Progenitor cell of endocrine pancreas (in vitro differentiated cells): ENCODE measurements at regions not wholly inside any gene's neighbourhood (a gene's known extent, or its start where the extent isn't known, plus 50 kb on each side); places are given as distances from the start of the nearest gene placed in this dataset.

Source experiments
- DNase-seq: peaks from one replicate; pipeline ENCODE4 v3.0.0; 2021; ENCODE audit warnings: low spot score; ENCODE audit not compliant: unreplicated experiment
- H3K27ac Mint-ChIP-seq: 2 replicates; pipeline ENCODE4 v1.8.0; 2021; ENCODE audit warnings: mild to moderate bottlenecking, moderate library complexity, mixed read lengths
- H3K27me3 Mint-ChIP-seq: 2 replicates; pipeline ENCODE4 v1.8.0; 2021; ENCODE audit warnings: mixed read lengths
- H3K36me3 Mint-ChIP-seq: 2 replicates; pipeline ENCODE4 v1.8.0; 2022; ENCODE audit warnings: mixed read lengths; ENCODE audit not compliant: insufficient read depth
- H3K4me1 Mint-ChIP-seq: 2 replicates; pipeline ENCODE4 v1.8.0; 2021; ENCODE audit warnings: low read depth, mixed read lengths
- H3K4me3 Mint-ChIP-seq: 2 replicates; pipeline ENCODE4 v1.8.0; 2021; ENCODE audit warnings: low read depth, mild to moderate bottlenecking, moderate library complexity, mixed read lengths
- H3K9me3 Mint-ChIP-seq: 2 replicates; pipeline ENCODE4 v1.8.0; 2021; ENCODE audit warnings: low read depth, mixed read lengths
- CTCF ChIP-seq: fragments of 200-600 bp; sonication (generic); IDR thresholded peaks from one replicate; pipeline ENCODE4 v1.5.0; 2021; ENCODE audit warnings: antibody characterized with exemption, mild to moderate bottlenecking; ENCODE audit not compliant: unreplicated experiment

- Mint-ChIP-seq H3K27me3 (no peaks in the 10 kb centered on the region), H3K4me1 (no peaks in the 10 kb centered on the region), H3K9me3 (no peaks in the 10 kb centered on the region), H3K4me3 (no peak overlapping the region), H3K27ac (no peak overlapping the region), H3K36me3 (no peaks in the 10 kb centered on the region)
- TF ChIP-seq CTCF: no peak
- DNase-seq: no peak
These were observed 191.4 kb upstream of the CDYL start for GRCh38 chr6:4584801-4585200.

DNA sequence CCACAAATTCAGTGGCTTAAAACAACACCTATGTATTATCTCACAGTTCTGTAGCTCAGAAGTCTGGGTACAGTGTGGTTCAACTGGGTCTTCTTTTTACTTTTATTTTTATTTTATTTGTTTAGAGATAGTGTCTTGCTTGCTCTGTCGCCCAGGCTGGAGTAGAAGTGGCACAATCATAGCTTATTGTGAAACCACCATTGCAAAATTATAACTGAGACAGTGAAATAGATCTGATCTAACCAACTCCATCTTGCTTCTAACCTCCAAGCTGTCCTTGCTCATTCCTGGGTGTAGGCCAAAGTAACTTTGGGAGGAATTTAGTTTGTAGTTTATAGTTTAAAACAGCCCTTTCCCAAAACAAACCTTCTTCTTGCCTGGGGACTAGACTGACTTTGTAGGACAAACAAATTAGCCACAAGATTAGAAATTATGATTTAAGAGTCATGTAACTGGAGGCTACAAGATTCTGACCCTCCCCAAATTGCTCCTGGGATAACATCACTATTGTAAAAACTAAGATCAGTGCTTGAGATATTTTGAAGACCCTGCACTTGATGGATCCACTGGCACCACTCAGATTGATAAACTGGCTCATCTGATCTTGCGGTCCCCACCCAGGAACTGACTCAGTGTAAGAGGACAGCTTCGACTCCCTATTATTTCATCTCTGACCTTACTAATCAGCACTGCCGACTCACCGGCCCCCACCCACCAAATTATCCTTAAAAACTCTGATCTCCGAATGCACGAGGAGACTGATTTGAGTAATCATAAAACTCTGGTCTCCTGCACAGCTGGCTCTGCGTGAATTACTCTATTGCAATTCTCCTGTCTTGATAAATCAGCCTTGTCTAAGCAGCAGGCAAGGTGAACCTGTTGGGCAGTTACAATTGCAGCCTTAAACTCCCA is 193.4 kb upstream of the CDYL start:
- H3K36me3 Mint-ChIP-seq: no peaks in the 10 kb centered on the region
- H3K27ac Mint-ChIP-seq: peak overlapping the region; percentile 69
- no peak for TF ChIP-seq CTCF
- no peaks in the 10 kb centered on the region for H3K9me3 Mint-ChIP-seq
- no peaks in the 10 kb centered on the region for H3K27me3 Mint-ChIP-seq
- H3K4me3 Mint-ChIP-seq: no peak overlapping the region
- H3K4me1 Mint-ChIP-seq: no peaks in the 10 kb centered on the region
- no peak for DNase-seq

DNA sequence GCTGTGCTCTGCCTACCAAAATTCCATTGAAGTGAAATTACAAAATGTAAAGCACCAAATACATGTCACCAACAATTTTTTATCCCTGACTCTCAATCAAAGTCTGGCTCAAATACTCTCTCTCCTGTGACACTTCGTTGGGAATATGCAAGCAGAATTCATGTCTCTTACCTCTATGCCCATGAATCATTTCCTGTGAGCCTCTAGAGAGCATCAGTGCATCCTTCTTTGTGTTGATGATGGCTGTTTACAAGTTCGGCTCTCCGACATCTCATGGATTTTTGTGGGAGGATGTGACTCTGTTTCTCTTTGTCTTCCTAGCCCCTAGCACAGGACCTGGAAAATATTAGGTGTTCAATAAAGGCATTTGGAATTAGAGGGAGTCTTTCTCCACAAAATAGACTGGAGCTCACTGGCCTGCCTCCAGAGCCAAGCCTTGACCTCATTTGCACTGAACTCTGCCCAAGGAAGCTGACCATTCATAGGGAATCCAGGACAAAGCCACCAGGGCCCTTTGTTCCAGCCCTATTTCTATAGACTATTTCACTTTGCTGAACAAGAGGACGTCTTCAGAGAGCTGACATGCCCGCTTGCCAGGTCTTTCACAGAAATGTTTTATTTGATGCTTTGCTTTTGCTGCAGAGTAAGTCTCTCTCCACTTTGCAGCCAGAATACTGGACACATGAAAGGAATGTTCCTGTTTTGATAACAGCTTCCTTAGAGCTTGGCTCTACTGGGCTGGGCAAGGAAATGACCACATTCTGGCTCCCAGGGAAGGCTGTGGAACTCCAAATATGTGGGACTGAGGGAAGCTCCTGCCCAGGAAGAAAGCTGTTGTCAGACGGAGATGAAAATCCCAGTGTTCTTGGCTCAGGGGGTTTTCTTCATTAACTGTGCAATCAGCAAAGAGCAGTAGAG is 194.5 kb upstream of the CDYL start:
- Mint-ChIP-seq H3K9me3 (no peaks in the 10 kb centered on the region), H3K27ac (peak overlapping the region; percentile 69), H3K36me3 (no peaks in the 10 kb centered on the region), H3K4me1 (no peaks in the 10 kb centered on the region), H3K4me3 (no peak overlapping the region), H3K27me3 (no peaks in the 10 kb centered on the region)
- no peak for DNase-seq
- no peak for TF ChIP-seq CTCF

DNA sequence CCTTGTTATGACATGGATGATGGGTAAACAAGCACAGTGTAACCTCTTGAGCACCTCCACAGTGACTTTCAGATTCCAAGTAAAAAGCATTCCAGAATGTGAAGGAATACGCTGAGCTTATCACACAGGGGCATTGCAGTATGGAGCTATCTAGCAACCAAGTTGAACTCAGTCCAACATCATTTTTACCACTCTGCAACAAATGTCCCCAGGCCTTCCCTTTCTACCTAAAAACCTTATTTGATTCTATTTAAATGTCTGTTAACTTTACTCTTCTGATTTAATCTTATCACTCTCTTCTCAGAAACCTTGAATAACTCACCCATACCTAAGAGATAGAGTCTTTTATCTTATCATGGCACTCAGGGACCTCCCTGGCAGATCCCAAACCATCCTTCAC is 195.8 kb upstream of the CDYL start:
- no peak overlapping the region for H3K27ac Mint-ChIP-seq
- TF ChIP-seq CTCF: no peak
- no peak for DNase-seq
- H3K36me3 Mint-ChIP-seq: no peaks in the 10 kb centered on the region
- no peaks in the 10 kb centered on the region for H3K4me1 Mint-ChIP-seq
- no peaks in the 10 kb centered on the region for H3K27me3 Mint-ChIP-seq
- no peak overlapping the region for H3K4me3 Mint-ChIP-seq
- no peaks in the 10 kb centered on the region for H3K9me3 Mint-ChIP-seq

DNA sequence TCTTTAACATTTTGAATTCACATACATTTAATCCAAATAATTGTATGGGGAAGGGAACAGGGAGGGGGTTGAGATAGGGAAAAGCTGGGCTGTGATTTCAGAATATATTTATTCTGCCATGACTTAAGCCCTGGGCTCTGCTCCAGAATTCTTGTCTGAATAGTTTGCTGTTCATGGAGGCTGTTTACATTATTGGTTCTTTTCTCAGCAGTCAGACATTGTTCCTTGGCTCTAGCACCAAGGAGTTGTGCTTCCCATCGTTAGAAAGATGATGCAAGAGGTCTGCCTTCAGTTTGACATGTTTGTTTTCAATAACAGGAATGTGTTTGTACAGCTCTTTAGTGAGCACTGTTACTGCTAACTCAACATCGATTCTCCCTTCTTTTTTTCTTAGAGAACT is 198.8 kb upstream of the CDYL start:
- H3K27me3 Mint-ChIP-seq: no peaks in the 10 kb centered on the region
- no peak overlapping the region for H3K4me3 Mint-ChIP-seq
- no peaks in the 10 kb centered on the region for H3K4me1 Mint-ChIP-seq
- H3K27ac Mint-ChIP-seq: no peak overlapping the region
- H3K9me3 Mint-ChIP-seq: no peaks in the 10 kb centered on the region
- H3K36me3 Mint-ChIP-seq: no peaks in the 10 kb centered on the region
- TF ChIP-seq CTCF: no peak
- DNase-seq: no peak
